C4-2B (cell line): ENCODE measurements at regions not wholly inside any gene's neighbourhood (a gene's known extent, or its start where the extent isn't known, plus 50 kb on each side); places are given as distances from the start of the nearest gene placed in this dataset.

Experiments
- CTCF ChIP-seq: fragments of 450-650 bp; conservative IDR thresholded peaks from 2 replicates; pipeline ENCODE4 v1.5.1; 2017; ENCODE audit warnings: mild to moderate bottlenecking
- ZFX ChIP-seq: fragments of 450-650 bp; IDR thresholded peaks from 2 replicates; pipeline ENCODE4 v1.6.1; 2017

- no peak for TF ChIP-seq CTCF
- TF ChIP-seq ZFX, result no peak
These were observed 54.2 kb upstream of the BASP1 start for GRCh38 chr5:17163221-17163620.
